Keratinocyte (primary cell): ENCODE measurements at regions not wholly inside any gene's neighbourhood (a gene's known extent, or its start where the extent isn't known, plus 50 kb on each side); places are given as distances from the start of the nearest gene placed in this dataset.

Experiments
- EZH2 ChIP-seq: IDR thresholded peaks from one replicate; pipeline ENCODE4 v1.6.1; 2012; ENCODE audit warnings: inconsistent platforms, mild to moderate bottlenecking, low read length, moderate library complexity
- TF ChIP-seq, protein P1 (sequence below), 3 experiments: IDR thresholded peaks in 1 of 3; conservative IDR thresholded peaks in 1 of 3; optimal IDR thresholded peaks in 1 of 3; 2 replicates in 2 of 3; 3 replicates in 1 of 3; pipeline versions ENCODE3 to v1.5.1; 2011; ENCODE audit warnings: low read length in 3 of 3, mild to moderate bottlenecking in 3 of 3, moderate library complexity in 2 of 3, control low read depth in 1 of 3, inconsistent platforms in 1 of 3; ENCODE audit not compliant: insufficient read depth in 2 of 3; ENCODE audit errors: extremely low read depth in 1 of 3

DNA sequence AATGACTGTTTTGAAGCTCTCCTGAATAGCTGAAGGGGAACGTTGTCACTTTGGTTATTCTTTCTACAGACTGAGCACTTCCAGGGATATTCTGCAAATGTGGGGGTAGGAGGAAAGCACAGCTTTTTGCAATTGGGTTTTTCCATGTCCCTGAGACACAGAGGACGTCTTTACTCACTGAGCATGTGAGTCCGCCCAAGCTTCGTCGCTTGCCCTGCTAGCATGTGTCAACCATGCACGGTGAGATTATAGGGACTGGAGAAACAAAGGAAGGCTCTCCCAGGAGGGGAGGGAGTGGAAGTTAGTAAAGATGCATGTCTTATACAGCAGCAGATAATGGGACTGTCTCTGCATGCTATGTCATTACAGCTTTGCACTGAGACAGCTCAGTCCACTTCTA is 111.5 kb upstream of the SFRP2 start:
- TF ChIP-seq, protein P1, sequence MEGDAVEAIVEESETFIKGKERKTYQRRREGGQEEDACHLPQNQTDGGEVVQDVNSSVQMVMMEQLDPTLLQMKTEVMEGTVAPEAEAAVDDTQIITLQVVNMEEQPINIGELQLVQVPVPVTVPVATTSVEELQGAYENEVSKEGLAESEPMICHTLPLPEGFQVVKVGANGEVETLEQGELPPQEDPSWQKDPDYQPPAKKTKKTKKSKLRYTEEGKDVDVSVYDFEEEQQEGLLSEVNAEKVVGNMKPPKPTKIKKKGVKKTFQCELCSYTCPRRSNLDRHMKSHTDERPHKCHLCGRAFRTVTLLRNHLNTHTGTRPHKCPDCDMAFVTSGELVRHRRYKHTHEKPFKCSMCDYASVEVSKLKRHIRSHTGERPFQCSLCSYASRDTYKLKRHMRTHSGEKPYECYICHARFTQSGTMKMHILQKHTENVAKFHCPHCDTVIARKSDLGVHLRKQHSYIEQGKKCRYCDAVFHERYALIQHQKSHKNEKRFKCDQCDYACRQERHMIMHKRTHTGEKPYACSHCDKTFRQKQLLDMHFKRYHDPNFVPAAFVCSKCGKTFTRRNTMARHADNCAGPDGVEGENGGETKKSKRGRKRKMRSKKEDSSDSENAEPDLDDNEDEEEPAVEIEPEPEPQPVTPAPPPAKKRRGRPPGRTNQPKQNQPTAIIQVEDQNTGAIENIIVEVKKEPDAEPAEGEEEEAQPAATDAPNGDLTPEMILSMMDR (optimal IDR thresholded peaks at IDR 0.05 in 1 of 3, IDR thresholded peaks at IDR 0.05 in 1 of 3, conservative IDR thresholded peaks at IDR 0.05 in 1 of 3; ENCODE audit: extremely low read depth in 1 of 3, insufficient read depth in 2 of 3, low read length in 3 of 3) = no peak
- no peak for TF ChIP-seq EZH2
